GM21528 (cell line): ENCODE measurements at regions not wholly inside any gene's neighbourhood (a gene's known extent, or its start where the extent isn't known, plus 50 kb on each side); places are given as distances from the start of the nearest gene placed in this dataset.

Experiments
- ATAC-seq: cut with Tn5 transposase; IDR thresholded peaks from one replicate; pipeline ENCODE4 v1.9.1; 2021; ENCODE audit warnings: mild to moderate bottlenecking, moderate library complexity; ENCODE audit not compliant: unreplicated experiment, low FRiP score

GRCh38 chr6:147116056-147116455 is 88.2 kb upstream of the STXBP5 start:
- no peak for ATAC-seq

- ATAC-seq = no peak
These were observed 87.2 kb upstream of the STXBP5 start for GRCh38 chr6:147117011-147117410.

DNA sequence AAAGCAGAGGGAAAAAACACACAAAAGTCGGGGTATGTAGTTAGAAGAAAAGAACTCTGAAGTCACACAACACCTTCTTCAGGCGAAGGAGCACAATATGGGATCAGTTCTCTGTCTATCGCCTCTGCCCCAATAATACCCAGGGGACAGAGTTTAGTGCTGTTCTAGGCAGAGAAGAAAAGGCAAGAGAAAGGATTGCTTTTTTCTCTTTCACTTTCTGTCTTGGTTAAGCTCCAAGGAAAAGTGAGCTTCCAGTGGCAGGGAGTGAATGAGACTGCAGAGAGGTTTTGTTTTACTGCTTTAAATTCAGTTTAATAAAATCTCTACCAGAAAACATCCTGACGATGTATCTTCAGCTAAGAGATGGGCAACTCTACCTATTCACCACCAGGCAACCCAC is 86.6 kb upstream of the STXBP5 start:
- no peak for ATAC-seq

- no peak for ATAC-seq
These were observed 84.9 kb upstream of the STXBP5 start for GRCh38 chr6:147119310-147119709.

DNA sequence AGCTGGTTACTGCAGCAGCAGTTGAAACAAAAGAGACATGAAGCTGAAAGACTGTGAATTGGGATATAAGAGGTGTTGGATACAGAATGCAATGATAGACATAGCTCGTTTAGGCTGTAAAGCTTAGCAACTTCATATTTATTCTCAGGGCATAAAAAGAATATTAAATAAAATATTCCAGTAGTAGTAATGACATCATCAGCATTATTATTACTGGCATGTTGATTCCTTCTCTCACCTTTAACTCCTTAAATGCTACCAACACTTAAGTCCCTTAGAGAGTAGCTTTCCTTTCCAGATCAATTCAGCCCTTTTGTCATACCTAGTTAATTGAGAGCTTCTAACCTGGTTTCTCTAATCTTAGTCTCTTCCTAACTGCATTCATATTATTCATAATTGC is 81.4 kb upstream of the STXBP5 start:
- ATAC-seq = no peak

GRCh38 chr6:147126618-147127022 is 77.6 kb upstream of the STXBP5 start:
- ATAC-seq = no peak

DNA sequence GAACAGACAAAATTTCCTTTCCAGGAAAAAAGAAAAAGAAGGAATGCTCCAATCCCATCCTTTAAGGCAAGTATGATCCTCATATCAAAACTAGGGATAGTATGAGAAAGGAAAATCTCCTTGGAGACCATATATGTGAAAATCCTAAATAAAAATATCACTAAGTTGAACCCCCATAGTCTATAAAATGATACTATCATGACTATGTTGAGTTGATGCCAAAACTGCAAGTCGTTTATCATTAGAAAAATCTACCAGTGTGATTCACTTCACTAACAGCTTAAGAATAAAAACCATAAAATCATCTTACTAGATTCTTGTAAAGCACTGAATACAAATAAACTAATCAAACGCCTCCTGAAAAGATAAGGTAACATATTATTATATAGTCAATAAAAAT is 76.6 kb upstream of the STXBP5 start:
- ATAC-seq = no peak

- ATAC-seq = no peak
These were observed 76.2 kb upstream of the STXBP5 start for GRCh38 chr6:147128056-147128455.

- ATAC-seq = no peak
These were observed 72.6 kb upstream of the STXBP5 start for GRCh38 chr6:147131532-147132128.

DNA sequence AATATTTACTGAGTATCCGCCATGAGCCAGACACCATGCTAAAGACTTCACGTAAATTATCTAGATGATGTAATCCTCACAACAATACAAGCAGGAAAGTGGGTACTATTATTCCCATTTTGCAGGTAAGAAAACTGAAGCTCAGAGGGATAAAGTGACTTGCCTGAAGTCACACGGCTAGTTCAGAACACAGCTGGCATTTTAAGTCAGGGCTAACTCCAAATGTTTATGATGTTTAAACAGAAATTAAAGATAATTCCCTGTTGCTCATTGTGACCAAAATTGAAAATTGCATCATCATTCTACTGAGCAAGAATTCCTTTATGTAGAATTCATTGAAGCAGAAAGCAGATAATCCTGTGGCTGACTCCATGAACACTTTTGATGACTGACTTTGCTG is 71.3 kb upstream of the STXBP5 start:
- no peak for ATAC-seq

DNA sequence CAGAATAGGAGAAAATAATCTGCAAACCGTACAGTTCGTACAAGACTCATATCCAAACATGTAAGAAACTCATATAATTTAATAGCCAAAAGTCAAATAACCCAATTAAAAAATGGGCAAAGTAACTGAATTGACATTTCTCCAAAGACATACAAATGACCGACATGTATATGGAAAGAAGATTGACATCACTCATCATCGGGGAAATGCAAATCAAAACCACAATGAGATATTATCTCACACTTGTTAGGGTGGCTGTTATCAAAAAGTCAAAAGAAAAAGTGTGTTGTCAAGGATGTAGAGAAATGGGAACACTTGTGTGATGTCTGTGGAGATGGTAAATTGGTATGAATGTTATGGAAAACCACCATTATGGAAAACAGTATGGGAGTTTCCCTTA is 70.5 kb upstream of the STXBP5 start:
- no peak for ATAC-seq

DNA sequence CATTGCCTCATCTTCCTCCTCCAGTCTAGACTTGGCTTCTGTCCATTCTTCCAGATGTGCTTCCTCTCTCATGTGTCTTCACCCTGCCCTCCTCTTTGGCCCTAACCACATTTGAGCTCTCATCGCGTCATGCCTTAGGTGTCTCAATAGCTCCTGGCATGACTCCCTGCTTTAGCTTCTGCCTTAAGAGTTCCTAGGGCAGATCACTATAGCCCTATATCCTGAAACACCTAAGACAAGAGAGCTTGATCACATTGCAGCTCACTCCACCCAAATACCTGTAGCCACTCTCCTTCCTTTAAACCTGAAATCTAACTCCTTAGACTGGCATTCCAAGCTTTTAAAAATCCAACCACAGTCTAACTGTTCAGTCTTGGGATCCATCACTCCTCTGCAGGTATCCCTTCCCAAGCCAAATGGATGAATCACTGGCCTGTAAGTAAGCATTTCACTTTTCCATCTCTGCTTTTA is 69.0 kb upstream of the STXBP5 start:
- ATAC-seq = no peak

GRCh38 chr6:147136057-147136456 is 68.2 kb upstream of the STXBP5 start:
- ATAC-seq = no peak

DNA sequence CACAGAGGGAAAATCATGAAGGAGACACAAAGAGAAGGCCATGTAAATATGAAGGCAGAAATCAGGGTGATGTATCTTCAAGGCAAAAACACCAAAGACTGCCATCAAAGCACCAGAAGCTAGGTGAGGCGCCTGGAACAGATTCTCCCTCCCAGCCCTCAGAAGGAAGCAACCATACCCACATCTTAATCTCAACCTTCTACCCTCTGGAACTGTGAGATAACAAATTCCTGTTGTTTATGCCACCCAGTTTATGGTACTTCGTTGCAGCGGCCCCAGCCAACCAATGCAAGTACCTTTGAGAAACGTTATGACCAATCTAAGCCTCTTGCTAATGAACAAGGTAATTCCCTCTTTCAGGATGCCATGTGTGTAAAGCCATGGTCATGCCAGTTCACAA is 66.2 kb upstream of the STXBP5 start:
- ATAC-seq = no peak

DNA sequence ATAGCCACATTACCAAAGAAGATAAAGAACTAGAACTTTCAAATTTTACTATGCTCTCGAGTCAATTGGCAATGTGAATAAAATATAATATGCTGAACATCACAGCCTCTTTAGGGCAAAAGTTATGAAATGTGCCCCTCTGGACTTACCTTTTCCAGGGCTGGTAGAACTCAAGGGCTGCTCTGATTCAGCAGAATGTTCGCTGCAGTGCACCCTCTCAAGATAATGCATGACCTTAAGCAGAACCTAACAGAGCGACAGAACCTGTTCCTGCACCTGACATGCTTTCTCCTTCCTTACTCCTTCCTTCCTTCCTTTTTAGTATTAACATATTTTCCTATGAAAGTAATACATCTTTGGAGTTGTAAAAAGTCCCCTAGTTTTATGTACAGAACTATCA is 65.4 kb upstream of the STXBP5 start:
- no peak for ATAC-seq

DNA sequence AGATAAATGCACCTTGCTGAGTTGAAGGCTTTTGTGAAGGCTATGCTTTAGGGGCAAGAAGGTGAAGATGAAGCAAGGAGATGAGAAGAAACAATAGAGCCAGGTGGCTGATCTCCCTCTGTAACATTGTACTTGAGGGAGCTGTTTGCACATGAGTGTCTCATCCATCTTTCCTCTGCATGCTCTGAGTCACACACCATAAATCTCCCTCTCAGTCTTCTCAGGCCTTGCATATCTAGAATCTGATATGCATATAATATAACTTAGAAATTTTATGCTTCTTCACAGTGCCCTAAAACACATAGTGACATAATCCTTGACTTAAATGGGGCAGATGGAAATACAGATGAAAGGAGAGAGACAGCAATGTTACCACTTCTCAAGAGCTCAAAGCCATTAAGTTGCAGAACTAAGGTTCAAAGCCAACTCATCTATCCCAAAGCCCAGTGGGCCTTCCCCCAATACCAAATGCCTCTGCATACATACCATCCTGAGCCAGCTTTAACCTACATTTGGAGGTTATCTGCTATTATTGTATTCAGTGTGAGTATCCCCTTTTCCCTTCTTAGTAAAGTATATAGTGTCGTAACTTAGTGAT is 62.4 kb upstream of the STXBP5 start:
- ATAC-seq = no peak

GRCh38 chr6:147142684-147143245 is 61.5 kb upstream of the STXBP5 start:
- ATAC-seq = no peak

- no peak for ATAC-seq
These were observed 55.1 kb upstream of the STXBP5 start for GRCh38 chr6:147149092-147149491.

- no peak for ATAC-seq
These were observed 54.4 kb upstream of the STXBP5 start for GRCh38 chr6:147149826-147150225.

GRCh38 chr6:147150293-147150692 is 53.9 kb upstream of the STXBP5 start:
- no peak for ATAC-seq
